Adrenal gland (tissue), 9 donors: ENCODE measurements at regions not wholly inside any gene's neighbourhood (a gene's known extent, or its start where the extent isn't known, plus 50 kb on each side); places are given as distances from the start of the nearest gene placed in this dataset.

Experiments
- DNase-seq, 7 donors: peaks; one replicate each; pipeline ENCODE4 v3.0.0-alpha.2; 2019 to 2020
- H3K27ac ChIP-seq, 5 donors: fragments of 200-600 bp; sonication (generic) in 4 of 5; 1 replicate in 3 of 5; 2 replicates in 2 of 5; pipeline versions ENCODE4 v1.5.1 to v1.8.0; 2016 to 2020; ENCODE audit warnings: mild to moderate bottlenecking in 1 of 5
- H3K27me3 ChIP-seq: fragments of 200-600 bp; 2 replicates; pipeline ENCODE4 v1.8.0; 2021
- H3K36me3 ChIP-seq, 2 donors: fragments of 200-600 bp; replicated peaks in 1 of 2; 1 replicate in 1 of 2; 2 replicates in 1 of 2; pipeline versions ENCODE4 v1.5.1 to v1.8.0; 2018 to 2022
- H3K4me1 ChIP-seq, 2 donors: fragments of 200-600 bp; replicated peaks in 1 of 2; 1 replicate in 1 of 2; 2 replicates in 1 of 2; pipeline versions ENCODE4 v1.5.1 to v1.8.0; 2018 to 2021
- H3K4me3 ChIP-seq, 4 donors: fragments of 200-600 bp; sonication (generic) in 3 of 4; one replicate each; pipeline ENCODE4 v1.5.1; 2016 to 2018
- H3K9me3 ChIP-seq, 3 donors: fragments of 200-600 bp; sonication (generic) in 1 of 3; replicated peaks in 1 of 3; 1 replicate in 2 of 3; 2 replicates in 1 of 3; pipeline versions ENCODE4 v1.5.1 to v1.8.0; 2016 to 2021
- POLR2A ChIP-seq, 2 donors: fragments of 450-650 bp; IDR thresholded peaks; one replicate each; pipeline ENCODE4 v1.6.1; 2017; ENCODE audit warnings: antibody characterized with exemption in 2 of 2, mild to moderate bottlenecking in 2 of 2, moderate library complexity in 1 of 2
- WGBS, 4 donors: extraction: QIAGEN DNeasy Blood & Tissue Kit in 2 of 4; methylation state at CpG; one replicate each; pipeline versions ENCODE4 v1.1.5 to v1.1.7; 2013 to 2017; 5-methylcytosine and 5-hydroxymethylcytosine counted together
- intact Hi-C, 2 donors: fragments of 100-400 bp; cut with DNase I; formaldehyde crosslinking; loops; one replicate each; pipeline versions ENCODE4 v1.14.1 to v1.15.0; 2022 to 2023
- TF ChIP-seq, protein P1 (sequence below), 6 experiments: fragments of 450-650 bp in 4 of 6; fragments of 200-600 bp in 2 of 6; sonication (generic) in 1 of 6; IDR thresholded peaks; 1 replicate in 5 of 6; 2 replicates in 1 of 6; pipeline versions ENCODE4 v1.5.1 to v1.8.0; 2016 to 2021; ENCODE audit warnings: antibody characterized with exemption in 6 of 6, mild to moderate bottlenecking in 2 of 6, moderate library complexity in 1 of 6
- donor health status: healthy with polysubstance abuse.
- donor health status: Bipolar disorder and iron deficiency.
- donor health status: DM: yes; HTN: yes; CAD: no.
- donor health status: DM: no; HTN: no; CAD: no.
- donor health status: DM: no; HTN: no; CAD: no.

GRCh38 chr3:40995271-40995670 is 204.0 kb upstream of the CTNNB1 start:
- no peaks in the 10 kb centered on the region for H3K9me3 ChIP-seq
- H3K4me3 ChIP-seq, result no peak overlapping the region
- WGBS, 4 donors, result 91 to 98% (median 95%) methylated on average over 2 of the region's 2 CpGs
- no peak for TF ChIP-seq POLR2A (IDR thresholded peaks at IDR 0.05)
- TF ChIP-seq, protein P1, sequence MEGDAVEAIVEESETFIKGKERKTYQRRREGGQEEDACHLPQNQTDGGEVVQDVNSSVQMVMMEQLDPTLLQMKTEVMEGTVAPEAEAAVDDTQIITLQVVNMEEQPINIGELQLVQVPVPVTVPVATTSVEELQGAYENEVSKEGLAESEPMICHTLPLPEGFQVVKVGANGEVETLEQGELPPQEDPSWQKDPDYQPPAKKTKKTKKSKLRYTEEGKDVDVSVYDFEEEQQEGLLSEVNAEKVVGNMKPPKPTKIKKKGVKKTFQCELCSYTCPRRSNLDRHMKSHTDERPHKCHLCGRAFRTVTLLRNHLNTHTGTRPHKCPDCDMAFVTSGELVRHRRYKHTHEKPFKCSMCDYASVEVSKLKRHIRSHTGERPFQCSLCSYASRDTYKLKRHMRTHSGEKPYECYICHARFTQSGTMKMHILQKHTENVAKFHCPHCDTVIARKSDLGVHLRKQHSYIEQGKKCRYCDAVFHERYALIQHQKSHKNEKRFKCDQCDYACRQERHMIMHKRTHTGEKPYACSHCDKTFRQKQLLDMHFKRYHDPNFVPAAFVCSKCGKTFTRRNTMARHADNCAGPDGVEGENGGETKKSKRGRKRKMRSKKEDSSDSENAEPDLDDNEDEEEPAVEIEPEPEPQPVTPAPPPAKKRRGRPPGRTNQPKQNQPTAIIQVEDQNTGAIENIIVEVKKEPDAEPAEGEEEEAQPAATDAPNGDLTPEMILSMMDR (IDR thresholded peaks at IDR 0.05), result no peak
- intact Hi-C loops, result no loop called here
- DNase-seq, result no peak
- no peaks in the 10 kb centered on the region for H3K4me1 ChIP-seq
- H3K27ac ChIP-seq, result no peak overlapping the region
- H3K27me3 ChIP-seq, result no peaks in the 10 kb centered on the region
- H3K36me3 ChIP-seq, result no peaks in the 10 kb centered on the region

- Histone ChIP-seq H3K36me3 (no peaks in the 10 kb centered on the region), H3K4me3 (no peak overlapping the region), H3K4me1 (no peaks in the 10 kb centered on the region), H3K27me3 (no peaks in the 10 kb centered on the region), H3K9me3 (no peaks in the 10 kb centered on the region), H3K27ac (no peak overlapping the region)
- intact Hi-C loops, result no loop called here
- TF ChIP-seq, protein P1 (IDR thresholded peaks at IDR 0.05), result no peak
- TF ChIP-seq POLR2A (IDR thresholded peaks at IDR 0.05), result no peak
- WGBS, 4 donors, result 68 to 75% (median 70%) methylated on average over 5 of the region's 5 CpGs
- DNase-seq, result no peak
These were observed 202.9 kb upstream of the CTNNB1 start for GRCh38 chr3:40996382-40996781.

DNA sequence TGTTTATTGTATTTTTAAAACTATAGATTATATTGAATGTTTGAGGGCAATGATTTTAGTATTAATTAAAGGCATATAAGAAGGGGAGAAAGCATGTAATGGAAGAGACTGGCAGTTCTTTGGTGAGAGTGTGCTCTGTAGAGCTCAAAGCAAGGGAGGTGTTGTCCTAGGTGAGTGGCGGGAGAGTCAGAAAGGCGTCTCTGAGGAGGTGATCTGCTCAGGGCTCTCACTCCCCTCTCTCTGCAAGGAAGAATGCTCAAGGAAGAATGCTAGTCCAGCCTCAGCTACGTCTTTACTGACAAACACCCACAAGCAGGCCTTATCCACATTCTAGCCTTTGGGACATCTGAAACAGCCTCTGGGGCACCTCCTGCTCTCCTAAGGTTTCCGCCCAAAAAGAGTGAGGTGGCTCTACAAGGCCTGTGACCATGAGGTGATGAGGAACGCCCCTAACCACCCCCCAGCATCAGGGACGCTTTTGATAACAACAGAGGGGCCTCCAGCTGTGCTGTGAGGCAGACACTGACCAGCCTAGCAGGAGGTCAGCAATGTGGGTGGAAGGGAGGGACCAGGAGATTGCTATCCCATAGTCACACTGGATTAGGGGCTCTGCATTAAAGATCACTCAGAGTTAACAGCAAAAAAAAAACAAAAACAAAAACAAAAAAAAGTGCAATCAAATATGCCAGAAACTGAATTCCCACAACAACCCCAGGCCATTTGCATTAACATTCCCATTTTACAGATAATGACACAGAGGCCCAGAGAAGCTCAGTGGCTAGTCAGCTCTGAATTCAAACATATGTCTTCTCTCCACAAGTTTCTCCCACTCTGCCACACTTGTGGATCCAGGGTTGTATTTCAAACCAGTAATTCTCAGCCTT is 202.2 kb upstream of the CTNNB1 start:
- WGBS, 4 donors, result 88 to 92% (median 89%) methylated on average over 6 of the region's 6 CpGs
- no peak for TF ChIP-seq POLR2A (IDR thresholded peaks at IDR 0.05)
- TF ChIP-seq, protein P1 (IDR thresholded peaks at IDR 0.05), result no peak
- H3K27ac ChIP-seq, result no peak overlapping the region

GRCh38 chr3:40997711-40998519 is 201.4 kb upstream of the CTNNB1 start:
- no peak for DNase-seq
- Histone ChIP-seq H3K36me3 (no peaks in the 10 kb centered on the region), H3K27ac (no peak overlapping the region), H3K9me3 (no peaks in the 10 kb centered on the region), H3K4me1 (no peaks in the 10 kb centered on the region), H3K4me3 (no peak overlapping the region), H3K27me3 (no peaks in the 10 kb centered on the region)
- intact Hi-C loops, result no loop called here
- WGBS, 4 donors, result 89 to 93% (median 91%) methylated on average over 11 to 15 of the region's 15 CpGs
- no peak for TF ChIP-seq POLR2A (IDR thresholded peaks at IDR 0.05)
- TF ChIP-seq, protein P1 (IDR thresholded peaks at IDR 0.05), result no peak

More for the DNA sequence above, 202.2 kb upstream of the CTNNB1 start:
- no peaks in the 10 kb centered on the region for H3K9me3 ChIP-seq
- no peaks in the 10 kb centered on the region for H3K27me3 ChIP-seq
- no peak overlapping the region for H3K4me3 ChIP-seq
- intact Hi-C loops, result no loop called here
- no peaks in the 10 kb centered on the region for H3K4me1 ChIP-seq
- no peaks in the 10 kb centered on the region for H3K36me3 ChIP-seq
- DNase-seq, result no peak
